A549 (cell line): ENCODE measurements at regions not wholly inside any gene's neighbourhood (a gene's known extent, or its start where the extent isn't known, plus 50 kb on each side); places are given as distances from the start of the nearest gene placed in this dataset.

ENCODE experiments used
- ATAC-seq, 2 experiments: fragments of 200-7000 bp in 1 of 2; fragments of >200 bp in 1 of 2; cut with Nextera tagmentation in 1 of 2; cut with Tn5 transposase in 1 of 2; 3 replicates each; pipeline versions ENCODE4 v1.8.0 to v1.9.1; 2018 to 2020; ENCODE audit warnings: mild to moderate bottlenecking in 1 of 2, moderate library complexity in 1 of 2
- CTCF ChIA-PET: fragments of 300-600 bp; sonication (Branson Sonifier 250); formaldehyde crosslinking; extraction: SDS; loops from one replicate; lab custom pipeline; 2021; ENCODE audit warnings: antibody characterized with exemption, inconsistent platforms; lab: Yijun Ruan, JAX
- POLR2A ChIA-PET: fragments of 350-600 bp; formaldehyde crosslinking; extraction: SDS; loops from one replicate; lab custom pipeline; 2021; ENCODE audit warnings: antibody characterized with exemption, inconsistent platforms; lab: Yijun Ruan, JAX
- DNase-seq, 2 experiments: peaks; one replicate each; pipeline versions ENCODE4 v3.0.0 to v3.0.0-alpha.2; 2011 to 2016; ENCODE audit warnings: low read depth in 1 of 2, low spot score in 1 of 2
- FAIRE-seq: peaks from 2 replicates; lab custom pipeline; 2011; peaks lifted over from hg19 to GRCh38; lab: Jason Lieb, UNC
- H3K27ac ChIP-seq, 2 experiments: fragments of >200 bp; sonication (Bioruptor Twin); formaldehyde crosslinking; 3 replicates each; pipeline ENCODE4 v1.5.1; 2016 to 2017
- H3K4me1 ChIP-seq: fragments of >200 bp; sonication (Bioruptor Twin); formaldehyde crosslinking; 3 replicates; pipeline ENCODE4 v1.6.1; 2016
- H3K4me2 ChIP-seq: fragments of >200 bp; sonication (Bioruptor Twin); formaldehyde crosslinking; 3 replicates; pipeline ENCODE4 v1.6.1; 2016
- H3K4me3 ChIP-seq: fragments of >200 bp; sonication (Bioruptor Twin); formaldehyde crosslinking; 3 replicates; pipeline ENCODE4 v1.5.1; 2016
- H3K9me3 ChIP-seq: fragments of >200 bp; sonication (Bioruptor Twin); formaldehyde crosslinking; 3 replicates; pipeline ENCODE4 v1.6.1; 2016
- ATOH8 ChIP-seq: fragments of 250-450 bp; sonication (Bioruptor Pico); IDR thresholded peaks from 2 replicates; pipeline ENCODE4 v1.5.0; 2020; ENCODE audit warnings: low read depth, mild to moderate bottlenecking, moderate library complexity
- BCL3 ChIP-seq: fragments of >200 bp; sonication (Bioruptor Twin); formaldehyde crosslinking; IDR thresholded peaks from 3 replicates; pipeline ENCODE4 v1.6.1; 2016
- CBX8 ChIP-seq: fragments of 200-600 bp; sonication (generic); IDR thresholded peaks from 2 replicates; pipeline ENCODE4 v1.6.1; 2016
- CEBPB ChIP-seq, 2 experiments: fragments of >200 bp in 1 of 2; sonication (Bioruptor Twin) in 1 of 2; formaldehyde crosslinking in 1 of 2; IDR thresholded peaks; 2 replicates each; pipeline ENCODE4 v1.6.1; 2012 to 2016
- CTCF ChIP-seq: fragments of >200 bp; sonication (Bioruptor Twin); formaldehyde crosslinking; IDR thresholded peaks from 3 replicates; pipeline ENCODE4 v1.5.1; 2016
- EHMT2 ChIP-seq: fragments of 200-600 bp; sonication (generic); IDR thresholded peaks from 2 replicates; pipeline ENCODE4 v1.6.1; 2016; ENCODE audit warnings: antibody characterized with exemption, low read depth, mild to moderate bottlenecking, moderate library complexity
- EP300 ChIP-seq, 2 experiments: fragments of >200 bp; sonication (Bioruptor Twin); formaldehyde crosslinking; IDR thresholded peaks; 2 replicates in 1 of 2; 3 replicates in 1 of 2; pipeline ENCODE4 v1.6.1; 2016 to 2017
- FOXS1 ChIP-seq: fragments of 250-450 bp; sonication (Bioruptor Pico); IDR thresholded peaks from 2 replicates; pipeline ENCODE4 v1.5.0; 2020; ENCODE audit warnings: mild to moderate bottlenecking, moderate library complexity
- HES2 ChIP-seq: fragments of >200 bp; sonication (Bioruptor Twin); formaldehyde crosslinking; IDR thresholded peaks from 2 replicates; pipeline ENCODE4 v1.6.1; 2016
- HOXB13 ChIP-seq: fragments of 250-450 bp; sonication (Bioruptor Pico); IDR thresholded peaks from 2 replicates; pipeline ENCODE4 v1.5.0; 2020; ENCODE audit warnings: low read depth, mild to moderate bottlenecking, moderate library complexity
- HOXB5 ChIP-seq: fragments of 250-450 bp; sonication (Bioruptor Pico); IDR thresholded peaks from 2 replicates; pipeline ENCODE4 v1.5.0; 2020; ENCODE audit warnings: mild to moderate bottlenecking, moderate library complexity
- JUN ChIP-seq, 2 experiments: fragments of >200 bp; sonication (Bioruptor Twin); formaldehyde crosslinking; IDR thresholded peaks; 2 replicates in 1 of 2; 3 replicates in 1 of 2; pipeline ENCODE4 v1.6.1; 2016 to 2017
- JUNB ChIP-seq: fragments of >200 bp; sonication (Bioruptor Twin); formaldehyde crosslinking; IDR thresholded peaks from 2 replicates; pipeline ENCODE4 v1.6.1; 2016
- KDM5A ChIP-seq: fragments of 200-600 bp; sonication (generic); IDR thresholded peaks from 2 replicates; pipeline ENCODE4 v1.6.1; 2016; ENCODE audit warnings: antibody characterized with exemption, mild to moderate bottlenecking
- MYC ChIP-seq: IDR thresholded peaks from 2 replicates; pipeline ENCODE4 v1.6.1; 2012; ENCODE audit warnings: mild to moderate bottlenecking, inconsistent platforms, low read length, improper control_type of control experiment, borderline replicate concordance
- RFX5 ChIP-seq: fragments of 450-650 bp; IDR thresholded peaks from 2 replicates; pipeline ENCODE4 v1.7.1; 2014; ENCODE audit warnings: antibody characterized with exemption, mild to moderate bottlenecking, moderate library complexity
- RNF2 ChIP-seq: fragments of 200-600 bp; sonication (generic); IDR thresholded peaks from 2 replicates; pipeline ENCODE4 v1.6.1; 2016; ENCODE audit warnings: low read depth, mild to moderate bottlenecking, antibody characterized with exemption, moderate library complexity, borderline replicate concordance
- SMC3 ChIP-seq: fragments of >200 bp; sonication (Bioruptor Twin); formaldehyde crosslinking; IDR thresholded peaks from 3 replicates; pipeline ENCODE4 v1.6.1; 2018; ENCODE audit warnings: inconsistent platforms
- USF2 ChIP-seq: fragments of 450-650 bp; IDR thresholded peaks from 2 replicates; pipeline ENCODE4 v1.6.1; 2014; ENCODE audit warnings: antibody characterized with exemption
- ZC3H11A ChIP-seq: fragments of 450-650 bp; IDR thresholded peaks from 2 replicates; pipeline ENCODE4 v1.6.1; 2014; ENCODE audit warnings: antibody characterized with exemption, mild to moderate bottlenecking
- ZNF302 ChIP-seq: fragments of 250-450 bp; sonication (Bioruptor Pico); IDR thresholded peaks from 2 replicates; pipeline ENCODE4 v1.9.0; 2021; ENCODE audit warnings: inconsistent platforms, mild to moderate bottlenecking, moderate library complexity
- ZSCAN20 ChIP-seq: fragments of 250-450 bp; sonication (Bioruptor Pico); IDR thresholded peaks from 2 replicates; pipeline ENCODE4 v1.8.0; 2022; ENCODE audit warnings: mild to moderate bottlenecking, moderate library complexity
- WGBS: methylation state at CpG from one replicate; pipeline ENCODE4 v1.1.6; 2017; ENCODE audit errors: missing lambda C conversion rate; 5-methylcytosine and 5-hydroxymethylcytosine counted together

- TF ChIP-seq HOXB13 (CRISPR knock-in tag) (no peak), FOXS1 (CRISPR knock-in tag) (no peak), CBX8 (no peak), BCL3 (no peak)
- TF ChIP-seq, all 56 proteins: peak for 0
Observed at GRCh38 chr4:176616151-176616550, 176.6 kb downstream of the VEGFC start (continued).

GRCh38 chr4:176618138-176618537, 174.6 kb downstream of the VEGFC start:
- CTCF ChIA-PET: interaction anchor here (2.0 kb wide), 1 partner anchor 9 kb away, joined by 4 read pairs; no protein-coding TSS in a partner anchor
- TF ChIP-seq ZSCAN20 (no peak), MYC (no peak), BCL3 (no peak), ZC3H11A (no peak), EHMT2 (no peak), FOXS1 (CRISPR knock-in tag) (no peak), KDM5A (no peak)
- no peak for FAIRE-seq

GRCh38 chr4:176619430-176619829, 173.3 kb downstream of the VEGFC start:
- FAIRE-seq: no peak
- Histone ChIP-seq H3K27ac (peak overlapping the region in 1 of 2 experiments; percentile 41; a peak in 1 of 6 replicates), H3K4me1 (peaks cover 28% of the 10 kb centered on the region)
- POLR2A ChIA-PET: no interaction called here
- 92% methylated on average over 2 of the region's 2 CpGs for WGBS
- TF ChIP-seq RNF2: no peak
- TF ChIP-seq MYC: no peak
- TF ChIP-seq RFX5: no peak
- TF ChIP-seq, all 56 proteins: peak for 0
- no peak for ATAC-seq
- Histone ChIP-seq H3K4me3 (no peak overlapping the region), H3K9me3 (no peaks in the 10 kb centered on the region), H3K4me2 (no peak overlapping the region)
- no peak for DNase-seq
- CTCF ChIA-PET: no interaction called here

More at GRCh38 chr4:176618138-176618537, 174.6 kb downstream of the VEGFC start:
- no peaks in the 10 kb centered on the region for H3K9me3 ChIP-seq
- peaks cover 24% of the 10 kb centered on the region for H3K4me1 ChIP-seq
- H3K27ac ChIP-seq: 0 out of 6 replicates have a peak overlapping the region, but pooled peaks of 1 of the 2 experiments have one; percentile 28
- POLR2A ChIA-PET: no interaction called here
- WGBS: 53% methylated on average over 1 of the region's 1 CpG
- ATAC-seq (no peak), DNase-seq (no peak)
- H3K4me3 ChIP-seq: no peak overlapping the region
- H3K4me2 ChIP-seq: no peak overlapping the region

GRCh38 chr4:176622251-176622948, 170.3 kb downstream of the VEGFC start:
- ATAC-seq (peak; percentile 43 to 85), FAIRE-seq (no peak)
- Histone ChIP-seq H3K4me2 (peak overlapping the region; percentile 68), H3K4me3 (no peak overlapping the region), H3K27ac (peak overlapping the region; percentile 65 to 77), H3K9me3 (no peaks in the 10 kb centered on the region), H3K4me1 (peaks cover 29% of the 10 kb centered on the region)
- WGBS: 23% methylated on average over 2 of the region's 2 CpGs
- POLR2A ChIA-PET: interaction anchor here (1.4 kb wide), 1 partner anchor 14 kb away, joined by 6 read pairs; no protein-coding TSS in a partner anchor
- TF ChIP-seq SMC3 (0 out of 3 replicates have a peak, but pooled peaks have one; percentile 15), JUNB (0 out of 2 replicates have a peak, but pooled peaks have one; percentile 26), EHMT2 (no peak), ZNF302 (CRISPR knock-in tag) (no peak), BCL3 (peak; percentile 57; the same call in 1 of the 3 replicates), ATOH8 (CRISPR knock-in tag) (no peak), CEBPB (IDR thresholded peaks at IDR 0.05) (peak; percentile 90 to 91), CTCF (no peak), HOXB5 (CRISPR knock-in tag) (no peak), HES2 (peak; percentile 70), USF2 (no peak), EP300 (IDR thresholded peaks at IDR 0.05) (peak; percentile 35 to 55; a peak in 2 of 5 replicates), JUN (IDR thresholded peaks at IDR 0.05) (no peak; a peak in 1 of 5 replicates)
- TF ChIP-seq, all 56 proteins: peak for 6
- peak in 1 of 2 experiments; percentile 48 for DNase-seq
- CTCF ChIA-PET: interaction anchor here (0.9 to 1.5 kb wide), 3 partner anchors 11 to 425 kb away, joined by 3 to 4 read pairs (median 3); no protein-coding TSS in a partner anchor
